CD4-positive, alpha-beta T cell treated with Interleukin-1 beta for 1 hour (primary cell): ENCODE measurements at regions not wholly inside any gene's neighbourhood (a gene's known extent, or its start where the extent isn't known, plus 50 kb on each side); places are given as distances from the start of the nearest gene placed in this dataset.
"Not testable (repeated sequence)": the region's sequence is repeated elsewhere in the genome, so short reads cannot be mapped to it uniquely, and the experiment has no call there.

ENCODE experiments used
- DNase-seq, 2 donors: peaks; one replicate each; pipeline ENCODE4 v3.0.0-alpha.2; 2020 to 2022

- DNase-seq, result no peak
Measured at GRCh38 chrX:147468600-147468999, 443.1 kb upstream of the FMR1 start.

- no peak for DNase-seq
Measured at GRCh38 chrX:147476008-147476407, 435.7 kb upstream of the FMR1 start.

GRCh38 chrX:147478899-147479298 lies 432.8 kb upstream of the FMR1 start:
- DNase-seq, result no peak

- no peak for DNase-seq
Measured at GRCh38 chrX:147485207-147485606, 426.5 kb upstream of the FMR1 start.

GRCh38 chrX:147494365-147494764 lies 417.4 kb upstream of the FMR1 start:
- DNase-seq, result no peak

- DNase-seq, result no peak
Measured at GRCh38 chrX:147498796-147499195, 412.9 kb upstream of the FMR1 start.

GRCh38 chrX:147522981-147523380 lies 388.7 kb upstream of the FMR1 start:
- no peak for DNase-seq

GRCh38 chrX:147533426-147533825 lies 378.3 kb upstream of the FMR1 start:
- no peak for DNase-seq

GRCh38 chrX:147537172-147537571 lies 374.5 kb upstream of the FMR1 start:
- no peak for DNase-seq

- DNase-seq, result not testable (repeated sequence)
Measured at GRCh38 chrX:147548023-147548422, 363.7 kb upstream of the FMR1 start.

- no peak for DNase-seq
Measured at GRCh38 chrX:147550217-147550616, 361.5 kb upstream of the FMR1 start.

- no peak for DNase-seq
Measured at GRCh38 chrX:147559191-147559590, 352.5 kb upstream of the FMR1 start.

- no peak for DNase-seq
Measured at GRCh38 chrX:147565237-147565636, 346.5 kb upstream of the FMR1 start.

GRCh38 chrX:147570483-147570882 lies 341.2 kb upstream of the FMR1 start:
- no peak for DNase-seq

GRCh38 chrX:147573266-147573665 lies 338.5 kb upstream of the FMR1 start:
- DNase-seq, result no peak

GRCh38 chrX:147602176-147602696 lies 309.5 kb upstream of the FMR1 start:
- no peak for DNase-seq

GRCh38 chrX:147626605-147627004 lies 285.1 kb upstream of the FMR1 start:
- DNase-seq, result no peak

- no peak for DNase-seq
Measured at GRCh38 chrX:147635186-147635585, 276.5 kb upstream of the FMR1 start.

- no peak for DNase-seq
Measured at GRCh38 chrX:147637190-147637589, 274.5 kb upstream of the FMR1 start.

GRCh38 chrX:147646949-147647723 lies 264.6 kb upstream of the FMR1 start:
- DNase-seq, result no peak

- DNase-seq, result no peak
Measured at GRCh38 chrX:147675819-147676218, 235.9 kb upstream of the FMR1 start.

GRCh38 chrX:147679356-147680005 lies 232.2 kb upstream of the FMR1 start:
- no peak for DNase-seq

- no peak for DNase-seq
Measured at GRCh38 chrX:147680251-147680650, 231.5 kb upstream of the FMR1 start.

- no peak for DNase-seq
Measured at GRCh38 chrX:147693511-147693910, 218.2 kb upstream of the FMR1 start.
